NCI-H1048 (cell line): ENCODE measurements at regions not wholly inside any gene's neighbourhood (a gene's known extent, or its start where the extent isn't known, plus 50 kb on each side); places are given as distances from the start of the nearest gene placed in this dataset.

Experiments
- DNase-seq: peaks from one replicate; lab custom pipeline; 2025; lab: John Stamatoyannopoulos, UW

GRCh38 chr3:76812649-76813242, 227.2 kb upstream of the ROBO2 start:
- DNase-seq, result no peak

DNA sequence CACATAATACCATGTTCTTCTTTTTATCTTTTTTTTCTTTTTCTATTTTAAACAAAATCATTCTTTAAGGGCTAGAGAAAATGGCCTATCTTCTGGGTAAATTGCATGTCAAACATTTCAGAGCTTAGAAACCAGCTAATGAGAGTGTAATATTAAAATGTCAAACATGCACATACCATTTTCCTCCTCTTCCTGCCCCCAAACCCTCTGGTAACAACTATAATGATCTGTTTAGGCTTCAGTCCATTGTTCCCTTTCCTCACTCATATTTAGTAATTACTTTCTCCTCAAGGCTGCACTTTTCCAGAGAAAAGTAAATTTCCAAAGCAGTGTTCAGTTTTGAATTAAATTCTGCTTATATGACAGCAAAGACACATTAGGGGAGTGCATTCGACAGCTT, 224.3 kb upstream of the ROBO2 start:
- DNase-seq, result no peak

DNA sequence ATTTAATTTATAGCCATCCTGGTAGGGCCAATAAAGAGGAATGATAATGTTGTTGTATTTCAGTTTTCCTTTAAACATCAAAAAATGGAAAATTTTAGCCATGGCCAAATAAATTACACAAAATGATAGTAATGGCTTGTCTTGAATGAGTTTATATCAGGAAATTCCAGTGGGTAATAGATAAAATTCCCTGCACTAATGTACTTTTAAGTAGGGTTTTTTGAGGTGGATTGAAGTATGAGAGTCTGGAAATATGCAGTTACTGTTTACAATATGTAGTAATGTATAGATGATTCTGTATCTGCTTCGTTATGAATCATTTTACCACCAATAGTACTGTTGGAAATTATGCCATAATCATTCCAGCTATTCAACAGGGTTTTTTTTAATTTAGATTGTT, 219.4 kb upstream of the ROBO2 start:
- no peak for DNase-seq

- DNase-seq, result no peak
Observed at GRCh38 chr3:76824658-76825240, 215.2 kb upstream of the ROBO2 start.

DNA sequence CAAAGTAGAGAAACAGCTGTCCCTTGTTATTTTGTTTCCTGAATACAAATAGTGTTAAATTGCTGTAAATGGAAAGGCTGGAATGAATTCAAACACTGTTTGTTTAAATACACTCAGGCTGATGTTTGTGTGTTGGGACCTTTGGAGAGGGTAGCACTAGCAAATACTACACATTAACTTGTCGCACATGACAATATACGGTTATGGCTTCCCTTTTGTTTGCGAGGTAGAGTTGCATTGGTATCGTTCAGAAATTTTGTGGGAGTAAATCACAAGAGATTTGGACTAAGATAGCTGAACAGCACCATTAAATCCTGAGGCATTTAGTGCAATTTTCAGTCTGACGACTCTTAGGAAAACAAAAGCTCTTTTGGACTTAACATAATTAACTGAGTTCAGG, 213.0 kb upstream of the ROBO2 start:
- no peak for DNase-seq

DNA sequence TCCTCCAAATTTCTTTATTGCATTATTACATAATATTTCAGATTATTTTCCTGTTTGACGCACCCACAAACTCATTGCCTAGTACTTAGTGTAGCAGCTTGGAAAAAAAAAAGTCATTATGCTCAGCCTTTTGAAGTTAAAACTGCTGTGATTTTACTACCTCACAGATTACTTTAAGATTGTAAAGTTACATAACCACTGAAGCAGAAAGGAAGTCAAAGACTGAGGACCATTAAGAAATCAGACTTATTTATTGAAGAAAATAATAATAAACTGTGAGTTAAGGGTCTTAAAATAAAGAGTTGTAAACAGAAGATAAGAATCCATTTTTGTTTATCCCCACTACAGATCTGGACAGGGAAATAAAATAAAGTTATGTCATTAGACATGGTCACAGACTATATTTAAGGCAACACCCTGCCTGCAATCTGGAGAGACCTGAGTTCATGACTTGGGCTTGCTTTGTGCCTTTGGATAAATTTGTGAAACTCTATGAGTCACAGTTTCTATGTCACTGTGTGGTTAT, 212.1 kb upstream of the ROBO2 start:
- no peak for DNase-seq

- DNase-seq, result no peak
Observed at GRCh38 chr3:76834657-76835056, 205.2 kb upstream of the ROBO2 start.

DNA sequence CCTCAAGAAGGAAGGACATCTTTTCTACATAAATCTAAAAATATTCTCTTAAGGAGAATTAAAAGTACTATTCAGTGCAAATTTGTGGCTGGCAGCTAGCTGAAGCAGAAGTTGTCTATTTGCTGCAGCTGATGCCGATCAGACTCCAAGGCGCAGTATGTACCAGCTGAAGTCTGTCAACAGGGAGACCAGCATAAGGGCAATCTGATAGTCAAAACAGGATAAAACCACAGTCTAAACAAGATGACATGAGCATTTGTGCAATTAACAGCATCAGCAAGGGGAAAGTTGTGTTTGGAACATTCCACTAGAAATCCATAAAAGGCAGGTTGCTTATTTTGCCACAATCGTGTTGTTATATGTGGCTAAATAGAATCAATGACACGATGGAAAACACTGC, 198.2 kb upstream of the ROBO2 start:
- DNase-seq, result no peak

DNA sequence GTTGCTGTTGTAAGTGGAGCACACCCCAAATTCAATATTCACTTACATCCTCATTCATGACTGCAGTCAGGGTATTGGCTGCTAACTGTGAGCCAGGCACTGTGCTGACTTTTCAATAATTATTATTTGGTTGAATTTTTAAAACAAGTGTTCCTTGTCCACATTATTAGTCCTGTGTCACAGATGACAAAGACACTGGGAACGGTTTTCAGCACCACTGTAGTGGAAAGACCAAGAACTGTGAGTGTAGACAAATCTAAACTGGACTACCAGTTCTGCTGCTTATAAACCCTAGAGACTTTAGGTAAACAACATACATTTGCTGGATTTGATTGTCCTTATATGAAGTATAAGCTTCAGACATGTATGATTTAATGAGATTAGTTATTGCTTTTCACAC, 197.7 kb upstream of the ROBO2 start:
- DNase-seq, result no peak

DNA sequence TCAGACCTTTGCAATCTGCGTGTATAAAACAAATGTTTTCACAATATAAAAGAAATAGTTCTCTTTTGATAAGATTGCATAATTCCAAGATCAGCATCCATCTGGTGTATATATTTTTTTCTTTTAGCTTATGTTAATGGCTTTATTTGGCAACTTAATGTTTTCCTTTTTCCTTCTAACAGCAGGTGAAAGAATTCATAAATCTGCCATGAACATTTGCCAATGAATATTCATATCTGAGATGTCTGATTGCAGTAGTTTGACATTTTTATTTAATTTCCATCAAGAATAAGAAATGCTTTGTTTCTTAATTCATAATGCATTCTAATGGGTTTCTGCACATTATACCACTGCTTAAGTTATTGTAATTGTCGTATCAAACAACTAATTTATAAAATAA, 184.4 kb upstream of the ROBO2 start:
- no peak for DNase-seq

DNA sequence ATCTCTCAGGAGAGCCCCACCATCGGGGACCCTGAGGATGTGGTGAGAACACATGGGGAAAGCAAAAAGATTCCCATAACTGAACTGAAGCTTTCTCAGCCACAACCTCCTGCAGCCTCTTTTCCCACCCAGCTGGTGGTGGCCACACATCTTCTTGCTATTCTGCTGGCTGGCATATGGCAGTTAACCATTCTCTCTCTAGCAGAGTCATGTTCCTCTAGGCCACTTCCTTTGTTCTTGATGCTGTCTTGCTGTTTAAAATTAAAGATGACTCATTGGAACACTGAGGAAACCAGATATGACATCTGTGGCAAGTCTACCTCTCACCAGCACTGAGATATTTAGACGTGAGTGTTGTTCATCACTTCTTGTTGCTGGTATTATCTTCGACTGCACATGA, 180.3 kb upstream of the ROBO2 start:
- no peak for DNase-seq

DNA sequence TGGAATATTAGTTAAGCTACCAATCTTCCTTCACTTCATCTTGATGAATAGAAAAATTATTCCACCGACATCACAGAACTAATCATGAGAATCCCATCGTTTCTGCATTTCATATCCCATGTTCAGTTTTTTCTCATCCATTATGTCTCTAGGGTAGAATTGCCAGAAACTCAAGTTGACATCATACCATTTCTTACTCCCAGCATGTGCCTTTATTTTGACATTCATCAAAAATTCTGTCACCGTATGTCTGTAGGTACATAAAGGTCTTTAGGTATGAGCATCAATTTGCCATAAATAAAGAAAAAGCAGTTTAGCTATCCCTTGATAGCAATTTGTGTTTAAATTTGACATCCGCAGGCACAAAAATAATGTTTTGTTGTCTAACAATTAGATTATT, 175.5 kb upstream of the ROBO2 start:
- DNase-seq, result no peak

DNA sequence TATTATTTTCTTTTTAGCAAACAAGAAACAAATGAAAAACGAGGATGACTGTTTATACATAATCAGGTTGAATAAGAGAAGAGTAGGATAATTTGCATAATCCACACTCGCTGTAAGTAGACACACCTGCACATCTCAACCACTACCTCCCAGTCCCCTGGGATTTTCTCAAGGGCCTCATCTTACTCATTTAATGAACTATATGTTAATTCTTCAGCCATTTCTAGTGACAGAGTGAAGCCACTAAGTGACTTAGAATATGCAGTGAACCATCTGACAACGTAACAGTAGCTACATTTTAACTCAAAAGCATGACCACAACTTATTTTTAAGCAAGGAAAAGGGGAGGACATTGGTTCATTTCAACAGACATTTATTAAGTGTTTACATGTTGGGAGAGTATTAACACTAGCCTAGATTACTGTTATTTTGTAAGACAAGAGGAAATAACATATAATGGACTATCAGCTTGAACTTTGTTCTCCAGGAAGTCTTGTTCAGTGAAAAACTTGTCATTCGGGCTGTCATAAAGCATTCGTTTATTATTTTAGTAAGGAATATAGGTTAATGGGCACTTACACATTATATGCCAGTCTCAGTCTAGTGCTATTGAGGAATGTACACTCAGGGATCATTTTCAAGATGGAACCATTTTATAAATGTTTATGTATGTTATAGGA, 173.0 kb upstream of the ROBO2 start:
- DNase-seq, result no peak

GRCh38 chr3:76869726-76870384, 170.0 kb upstream of the ROBO2 start:
- DNase-seq, result no peak

GRCh38 chr3:76871655-76872054, 168.2 kb upstream of the ROBO2 start:
- DNase-seq, result no peak

DNA sequence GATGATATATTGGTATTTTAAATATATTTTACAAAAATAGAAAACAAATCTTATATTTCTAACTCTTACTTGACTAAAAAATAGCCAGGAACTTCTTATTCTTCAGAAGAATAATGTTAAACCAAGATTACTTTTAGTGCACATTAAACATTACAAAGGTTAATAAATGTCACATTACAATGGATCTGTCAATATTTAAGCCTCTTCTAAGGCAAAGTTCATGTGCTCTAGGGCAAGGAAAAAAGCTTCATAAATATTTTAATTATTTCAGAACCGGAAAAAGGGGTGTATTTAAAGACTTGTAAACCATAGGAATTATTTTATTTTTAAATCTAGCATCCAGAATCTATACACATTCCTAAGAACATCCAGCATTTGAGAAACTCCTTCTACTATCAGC, 166.9 kb upstream of the ROBO2 start:
- no peak for DNase-seq

GRCh38 chr3:76873532-76874242, 166.2 kb upstream of the ROBO2 start:
- no peak for DNase-seq

GRCh38 chr3:76879959-76880358, 159.9 kb upstream of the ROBO2 start:
- no peak for DNase-seq

DNA sequence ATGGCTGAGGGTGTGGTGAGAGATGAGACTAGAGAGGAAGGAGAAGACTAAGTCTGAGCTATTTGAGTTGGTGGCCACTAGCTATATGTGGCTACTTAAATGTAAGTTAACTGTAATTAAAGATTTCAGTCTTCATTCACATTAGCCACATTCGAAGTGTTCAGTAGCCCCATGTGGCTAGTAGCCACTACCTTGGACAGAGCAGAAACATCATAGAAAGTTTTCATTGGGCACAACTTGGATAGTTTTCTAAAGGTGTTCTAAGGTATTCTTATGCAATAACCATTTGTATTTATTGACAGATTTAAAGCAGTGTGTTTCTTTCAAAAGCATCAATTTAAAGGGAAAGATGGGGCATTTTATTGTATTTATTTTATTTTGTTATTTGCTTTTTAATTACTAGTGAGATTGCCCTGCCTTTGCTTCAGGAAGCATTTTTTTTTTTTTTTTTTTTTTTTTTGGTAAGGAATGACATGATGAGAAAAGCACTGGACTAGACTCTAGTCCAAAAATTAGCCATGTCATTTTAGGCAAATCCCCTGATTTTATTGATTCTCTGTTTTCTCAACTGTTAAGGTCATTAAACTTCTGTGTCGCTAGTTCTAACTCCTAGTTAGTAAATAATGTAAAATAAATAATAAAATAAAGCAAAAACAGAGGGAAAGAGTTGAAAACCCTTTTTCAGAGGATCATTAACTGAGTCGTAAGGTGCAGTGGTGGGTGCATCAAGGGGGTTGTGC, 153.0 kb upstream of the ROBO2 start:
- DNase-seq, result no peak

DNA sequence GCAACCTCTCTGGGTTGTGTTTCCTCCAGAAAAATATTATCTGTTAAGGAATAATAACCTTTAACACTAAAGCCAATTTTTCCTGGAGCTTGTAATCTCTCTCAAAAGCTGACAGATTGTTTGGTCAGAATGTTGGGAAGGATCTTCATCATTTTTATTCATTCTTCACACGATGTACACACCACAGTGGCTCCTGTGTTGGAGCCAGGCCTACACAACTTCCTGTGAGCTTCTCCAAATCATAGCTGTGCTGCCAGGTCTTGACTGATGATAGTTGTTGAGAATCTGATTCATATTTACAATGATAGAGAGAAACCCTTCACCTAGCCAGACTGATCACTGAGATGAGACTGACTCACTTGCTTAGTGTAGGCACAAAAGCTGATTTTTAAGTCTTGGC, 151.0 kb upstream of the ROBO2 start:
- no peak for DNase-seq

- no peak for DNase-seq
Observed at GRCh38 chr3:76889911-76890310, 150.0 kb upstream of the ROBO2 start.

- no peak for DNase-seq
Observed at GRCh38 chr3:76897076-76897475, 142.8 kb upstream of the ROBO2 start.
